Mucosa of stomach (tissue), 1 donor: ENCODE measurements at regions not wholly inside any gene's neighbourhood (a gene's known extent, or its start where the extent isn't known, plus 50 kb on each side); places are given as distances from the start of the nearest gene placed in this dataset.

ENCODE experiments used
- H3K27me3 ChIP-seq: one replicate; pipeline ENCODE4 v1.7.0; 2013; ENCODE audit warnings: mild to moderate bottlenecking, low read length; ENCODE audit not compliant: control insufficient read depth, insufficient read depth
- H3K36me3 ChIP-seq: one replicate; pipeline ENCODE4 v1.7.0; 2013; ENCODE audit warnings: low read length; ENCODE audit not compliant: control insufficient read depth, insufficient read depth
- H3K4me1 ChIP-seq: one replicate; pipeline ENCODE4 v1.7.0; 2013; ENCODE audit warnings: mild to moderate bottlenecking, low read length; ENCODE audit not compliant: control insufficient read depth, insufficient read depth
- H3K4me3 ChIP-seq: one replicate; pipeline ENCODE4 v1.7.0; 2013; ENCODE audit warnings: low read length
- H3K9ac ChIP-seq: one replicate; pipeline ENCODE4 v1.7.0; 2013; ENCODE audit warnings: mild to moderate bottlenecking, low read length, moderate library complexity
- H3K9me3 ChIP-seq: one replicate; pipeline ENCODE4 v1.7.0; 2013; ENCODE audit warnings: mild to moderate bottlenecking, low read length, moderate library complexity; ENCODE audit not compliant: control insufficient read depth
- donor health status: Pancreatic carcinoma.

DNA sequence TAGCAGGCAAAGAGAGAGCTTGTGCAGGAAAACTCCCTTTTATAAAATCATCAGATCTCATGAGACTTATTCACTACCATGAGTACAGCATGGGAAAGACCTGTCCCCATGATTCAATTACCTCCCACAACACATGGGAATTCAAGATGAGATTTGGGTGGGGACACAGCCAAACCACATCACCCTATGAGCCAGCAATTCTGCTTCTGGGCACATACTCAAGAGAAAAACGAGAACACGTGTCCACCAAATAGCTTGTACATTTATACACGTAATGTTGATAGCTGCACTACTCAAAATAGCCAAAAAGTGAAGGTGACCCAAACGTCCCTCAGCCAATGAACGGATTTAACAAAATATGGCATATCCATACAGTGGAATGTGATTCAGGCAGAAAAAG lies 94.5 kb upstream of the DHRSX start:
- peaks cover 4% of the 10 kb centered on the region for H3K4me1 ChIP-seq
- no peaks in the 10 kb centered on the region for H3K9me3 ChIP-seq
- no peak overlapping the region for H3K9ac ChIP-seq
- no peak overlapping the region for H3K4me3 ChIP-seq
- no peaks in the 10 kb centered on the region for H3K36me3 ChIP-seq
- no peaks in the 10 kb centered on the region for H3K27me3 ChIP-seq

DNA sequence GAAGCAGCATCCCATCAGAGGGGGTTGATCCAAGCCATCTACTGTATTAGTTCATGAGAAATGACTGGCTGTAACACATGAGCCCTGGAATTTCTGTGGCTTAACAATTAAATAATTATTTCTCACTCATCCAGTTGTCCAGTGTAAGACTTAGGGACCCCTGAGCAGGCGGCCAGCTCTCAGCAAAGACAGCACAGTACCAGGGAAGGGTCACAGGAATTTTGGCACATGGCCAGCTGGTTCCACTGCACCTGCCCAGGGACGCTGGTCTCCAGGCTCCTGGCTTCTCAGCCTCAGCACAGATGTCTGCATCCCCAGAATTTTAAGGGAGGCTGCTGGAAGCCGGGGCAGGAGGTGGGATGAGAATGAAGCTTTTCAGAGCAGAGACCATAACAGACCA lies 93.7 kb upstream of the DHRSX start:
- Histone ChIP-seq H3K27me3 (no peaks in the 10 kb centered on the region), H3K9me3 (no peaks in the 10 kb centered on the region), H3K9ac (no peak overlapping the region), H3K4me3 (no peak overlapping the region), H3K36me3 (no peaks in the 10 kb centered on the region), H3K4me1 (peaks cover 4% of the 10 kb centered on the region)

DNA sequence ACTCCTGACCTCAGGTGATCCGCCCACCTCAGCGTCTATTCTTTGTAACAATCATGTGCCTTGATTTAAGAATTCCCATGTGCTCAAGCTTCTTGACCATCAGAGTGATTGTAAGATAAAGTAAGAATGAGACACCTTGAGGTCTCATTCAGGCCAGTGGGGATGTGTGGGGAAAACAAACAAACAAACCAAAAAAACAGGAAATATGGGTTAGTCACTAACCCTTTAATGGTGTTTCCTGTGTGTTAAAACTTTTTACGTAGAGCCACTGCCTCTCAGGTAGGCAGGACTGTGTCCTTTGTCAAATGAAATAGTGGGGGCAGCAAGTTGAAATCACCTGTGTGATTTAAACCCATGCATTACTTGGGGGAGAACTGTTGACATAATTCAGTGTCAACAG lies 91.5 kb upstream of the DHRSX start:
- Histone ChIP-seq H3K36me3 (no peaks in the 10 kb centered on the region), H3K9ac (no peak overlapping the region), H3K4me1 (peaks cover 4% of the 10 kb centered on the region), H3K27me3 (no peaks in the 10 kb centered on the region), H3K4me3 (no peak overlapping the region), H3K9me3 (no peaks in the 10 kb centered on the region)

DNA sequence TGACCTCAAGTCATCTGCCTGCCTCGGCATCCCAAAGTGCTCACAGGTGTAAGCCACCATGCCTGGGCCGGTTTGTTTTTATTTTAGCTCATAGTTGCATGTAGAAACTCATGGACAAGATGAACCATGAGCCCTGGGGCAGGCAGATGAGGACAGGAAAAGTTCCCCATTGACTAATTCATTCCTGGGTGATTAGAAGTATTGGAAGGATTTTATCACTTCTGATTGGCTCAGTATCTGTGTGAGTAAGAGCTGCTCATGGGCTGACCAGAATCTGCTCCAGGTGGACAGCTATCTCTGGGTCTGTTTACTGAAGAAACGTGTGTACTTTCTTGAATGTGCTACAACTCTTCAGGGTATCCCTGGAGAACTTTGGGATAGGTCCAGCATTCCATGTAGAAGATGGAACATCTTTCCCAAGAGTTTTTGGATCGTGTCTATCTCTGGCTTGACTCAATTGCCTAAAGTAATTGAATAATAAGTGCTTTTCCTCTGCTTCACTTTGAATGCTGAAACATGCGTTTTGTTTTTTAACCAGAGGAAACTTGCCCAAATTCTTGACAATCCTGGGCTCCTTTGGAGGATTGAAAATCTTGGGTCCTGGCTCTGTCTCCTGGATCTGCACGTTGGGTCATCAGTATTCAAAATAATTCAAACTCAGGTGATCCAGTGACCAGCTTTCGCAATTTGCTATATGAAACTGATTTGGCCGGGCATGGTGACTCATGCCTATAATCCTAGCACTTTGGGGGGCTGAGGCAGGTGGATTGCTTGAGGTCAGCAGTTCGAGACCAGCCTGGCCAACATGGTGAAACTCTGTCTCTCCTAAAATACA lies 88.6 kb upstream of the DHRSX start:
- Histone ChIP-seq H3K4me1 (peaks cover 4% of the 10 kb centered on the region), H3K36me3 (no peaks in the 10 kb centered on the region), H3K9ac (no peak overlapping the region), H3K4me3 (no peak overlapping the region), H3K9me3 (no peaks in the 10 kb centered on the region), H3K27me3 (peaks cover 20% of the 10 kb centered on the region)

DNA sequence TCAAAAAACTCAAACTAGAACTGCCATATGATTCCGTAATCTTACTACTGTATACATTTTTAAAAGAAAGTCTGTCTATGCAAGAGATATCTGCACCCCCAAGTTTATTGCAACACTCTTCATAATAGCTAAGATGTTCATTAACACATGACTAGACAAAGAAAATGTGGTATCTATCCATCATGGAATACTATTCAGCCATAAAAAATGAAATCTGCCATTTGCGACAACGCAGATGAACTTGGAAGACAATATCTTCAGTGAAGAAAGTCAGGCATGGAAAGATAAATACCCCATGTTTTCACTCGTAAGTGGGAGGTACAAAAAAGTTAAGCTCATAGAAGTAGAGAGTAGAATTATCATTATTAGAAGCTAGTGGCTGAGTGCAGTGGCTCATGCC lies 87.3 kb upstream of the DHRSX start:
- Histone ChIP-seq H3K4me3 (no peak overlapping the region), H3K36me3 (no peaks in the 10 kb centered on the region), H3K4me1 (peaks cover 1% of the 10 kb centered on the region), H3K9ac (no peak overlapping the region), H3K27me3 (peaks cover 28% of the 10 kb centered on the region), H3K9me3 (no peaks in the 10 kb centered on the region)

DNA sequence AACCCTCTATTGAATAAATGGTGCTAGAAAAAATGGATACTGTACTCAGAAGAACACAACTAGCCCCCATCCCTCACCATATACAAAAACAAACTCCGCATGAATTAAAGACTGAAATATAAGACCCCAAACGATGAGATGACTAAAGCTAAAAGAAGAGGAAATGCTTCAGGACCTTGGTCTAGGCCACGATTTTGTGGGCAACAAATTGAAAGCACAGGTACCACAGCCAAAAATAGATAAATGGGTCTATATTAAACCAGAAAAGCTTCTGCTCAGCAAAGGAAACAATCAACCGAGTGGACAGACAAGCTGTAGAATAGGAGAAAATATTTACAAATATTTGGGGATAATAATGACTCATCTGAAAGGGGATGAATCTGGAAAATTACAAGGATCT lies 86.4 kb upstream of the DHRSX start:
- H3K9ac ChIP-seq, result no peak overlapping the region
- H3K27me3 ChIP-seq, result peaks cover 37% of the 10 kb centered on the region
- no peaks in the 10 kb centered on the region for H3K36me3 ChIP-seq
- no peaks in the 10 kb centered on the region for H3K4me1 ChIP-seq
- no peak overlapping the region for H3K4me3 ChIP-seq
- H3K9me3 ChIP-seq, result no peaks in the 10 kb centered on the region

DNA sequence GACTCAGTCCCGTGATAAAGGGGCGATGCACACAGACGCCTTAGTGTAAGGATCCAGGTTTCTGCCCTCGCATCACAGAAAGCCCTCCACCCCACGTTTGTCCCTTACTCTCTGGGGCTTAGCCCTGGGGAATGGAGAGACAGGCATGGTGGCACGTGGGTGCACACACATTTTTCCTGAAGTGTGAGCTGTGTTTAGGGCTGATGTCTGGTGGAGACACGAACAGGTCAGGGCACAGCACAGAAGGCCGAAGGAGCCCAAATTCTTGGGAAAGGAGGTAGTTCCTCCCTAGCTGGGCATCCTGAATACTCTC lies 84.3 kb upstream of the DHRSX start:
- H3K4me1 ChIP-seq, result no peaks in the 10 kb centered on the region
- H3K9me3 ChIP-seq, result no peaks in the 10 kb centered on the region
- H3K9ac ChIP-seq, result no peak overlapping the region
- H3K36me3 ChIP-seq, result no peaks in the 10 kb centered on the region
- H3K27me3 ChIP-seq, result peaks cover 48% of the 10 kb centered on the region
- H3K4me3 ChIP-seq, result no peak overlapping the region

DNA sequence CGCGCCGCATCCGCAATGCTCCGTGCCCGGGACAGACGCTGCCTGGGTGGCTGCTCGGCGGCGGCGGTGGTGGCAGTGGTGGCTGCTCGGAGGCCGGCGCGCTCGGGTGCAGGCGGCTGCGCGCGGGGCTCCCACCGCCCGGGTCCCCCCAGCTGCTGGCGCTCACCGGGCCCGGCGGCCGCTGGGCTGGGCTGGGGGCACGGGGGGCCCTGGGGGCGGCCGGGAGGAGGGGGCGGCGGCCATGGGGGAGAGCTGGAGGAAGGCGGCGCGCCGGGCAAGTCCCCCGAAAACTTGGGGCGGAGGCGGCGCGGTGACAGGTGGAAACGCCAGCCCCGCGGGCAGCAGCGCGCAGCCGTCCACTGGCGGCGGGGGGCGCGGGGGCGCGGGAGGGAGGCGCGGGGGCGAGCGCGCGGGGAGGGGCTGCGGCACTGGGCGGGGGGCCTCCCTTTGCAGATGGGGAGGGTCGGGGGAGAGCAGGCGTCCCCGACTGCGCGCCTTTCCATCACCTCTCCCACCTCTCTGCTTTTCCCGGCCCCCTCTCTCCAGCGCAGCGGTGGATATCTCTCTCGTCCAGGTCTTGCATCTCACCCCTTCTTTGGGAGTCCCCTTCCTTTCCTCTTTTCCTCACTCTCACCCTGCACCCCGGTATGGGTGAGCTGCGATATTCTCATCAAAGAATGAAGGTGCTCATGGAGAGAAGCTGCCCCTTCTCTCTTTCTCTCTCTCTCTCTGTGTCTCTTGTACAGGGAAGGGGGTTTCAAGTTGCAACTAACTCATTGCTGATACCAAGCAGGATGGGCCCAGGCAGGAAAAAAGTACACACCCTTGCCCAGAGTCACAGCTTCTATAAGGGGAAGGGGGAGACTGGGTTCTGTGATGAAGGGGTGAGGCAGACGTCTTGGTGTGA lies 83.7 kb upstream of the DHRSX start:
- Histone ChIP-seq H3K27me3 (peaks cover 48% of the 10 kb centered on the region), H3K9me3 (no peaks in the 10 kb centered on the region), H3K4me3 (no peak overlapping the region), H3K4me1 (no peaks in the 10 kb centered on the region), H3K36me3 (no peaks in the 10 kb centered on the region), H3K9ac (no peak overlapping the region)

DNA sequence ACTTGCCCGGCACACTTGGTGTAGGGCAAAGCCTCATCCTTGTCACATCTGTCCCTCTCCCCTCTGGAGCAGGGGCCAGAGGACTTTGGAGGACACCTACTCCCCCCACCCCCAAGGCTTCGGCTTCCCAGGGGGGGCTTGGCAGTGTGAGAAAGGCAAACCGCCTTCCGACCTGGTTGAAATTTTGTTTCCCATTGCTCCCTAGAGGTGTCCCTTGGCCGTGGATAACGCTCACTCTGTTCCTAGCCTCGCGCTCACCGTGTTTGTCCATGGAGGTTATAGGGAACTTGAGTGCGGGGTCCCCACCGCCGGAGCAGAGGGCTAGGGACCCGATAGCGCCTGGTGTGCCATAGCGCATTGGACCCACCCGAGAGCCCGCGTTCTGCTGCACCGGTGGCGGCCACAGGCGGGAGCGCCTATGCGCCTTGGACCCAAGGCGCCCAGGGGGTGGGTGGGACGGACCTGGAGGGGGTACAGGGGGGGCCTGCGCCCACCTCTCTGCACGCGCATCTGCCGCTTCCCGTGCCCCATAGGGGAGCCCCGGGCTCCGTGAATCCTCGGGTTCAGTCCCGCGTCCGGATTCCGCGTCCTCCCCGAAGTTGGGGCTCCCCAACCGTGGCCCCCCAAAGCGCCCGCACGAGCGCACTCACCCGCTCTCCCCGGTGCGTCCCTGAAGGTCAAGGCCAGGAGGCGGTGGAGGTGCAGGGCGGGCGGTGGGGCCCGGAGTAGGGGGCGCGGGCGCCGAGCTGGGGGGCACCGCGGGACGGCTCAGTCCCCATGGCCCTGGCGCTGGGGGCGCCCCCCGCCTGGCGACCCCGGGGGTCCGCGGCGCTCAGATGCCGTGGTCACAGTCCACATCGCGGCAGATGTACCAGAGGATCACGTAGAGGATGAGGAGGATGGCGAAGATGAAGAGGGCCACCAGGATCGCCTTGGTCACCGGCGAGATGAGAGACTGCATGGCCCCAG lies 82.7 kb upstream of the DHRSX start:
- H3K4me1 ChIP-seq, result no peaks in the 10 kb centered on the region
- no peak overlapping the region for H3K4me3 ChIP-seq
- no peak overlapping the region for H3K9ac ChIP-seq
- H3K9me3 ChIP-seq, result no peaks in the 10 kb centered on the region
- peaks cover 48% of the 10 kb centered on the region for H3K27me3 ChIP-seq
- no peaks in the 10 kb centered on the region for H3K36me3 ChIP-seq

DNA sequence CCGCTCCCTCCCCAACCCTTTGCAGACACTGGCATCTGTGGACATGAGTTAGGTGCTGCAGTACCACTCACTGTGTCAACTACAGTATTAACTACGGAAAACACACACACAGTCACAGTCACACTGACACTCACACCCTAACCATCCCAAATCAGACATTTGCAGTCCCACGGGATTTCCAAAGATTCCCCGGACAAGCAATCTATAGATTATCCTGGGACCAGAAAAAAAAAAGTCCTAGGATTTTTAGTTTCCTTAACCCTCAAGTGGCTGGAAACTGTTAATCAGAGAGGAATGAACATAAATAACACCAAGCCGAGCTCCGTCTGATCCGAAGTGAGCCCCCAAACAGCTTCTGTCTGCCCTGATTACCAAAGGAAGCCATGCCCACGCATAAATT lies 81.9 kb upstream of the DHRSX start:
- H3K4me3 ChIP-seq, result no peak overlapping the region
- H3K9me3 ChIP-seq, result no peaks in the 10 kb centered on the region
- peaks cover 48% of the 10 kb centered on the region for H3K27me3 ChIP-seq
- no peaks in the 10 kb centered on the region for H3K36me3 ChIP-seq
- no peaks in the 10 kb centered on the region for H3K4me1 ChIP-seq
- no peak overlapping the region for H3K9ac ChIP-seq

DNA sequence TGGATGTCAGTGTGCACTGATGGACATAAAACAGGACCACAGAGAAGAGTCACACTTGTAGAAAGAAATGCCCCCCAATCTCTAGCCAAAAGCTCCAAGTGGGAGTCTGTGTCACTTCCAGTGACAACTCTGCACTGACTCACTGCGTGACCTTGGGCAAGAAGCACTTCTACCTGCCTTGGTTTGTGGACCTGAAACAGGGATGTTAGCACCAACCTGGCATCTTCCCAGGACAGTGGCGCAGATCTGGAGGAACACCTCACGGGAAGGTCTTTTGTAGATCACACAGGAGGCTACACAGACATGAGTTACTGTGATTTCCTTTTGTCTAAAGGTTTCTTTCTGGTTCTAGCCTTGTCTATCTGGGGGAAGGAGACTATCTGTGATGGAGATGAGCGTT lies 80.5 kb upstream of the DHRSX start:
- Histone ChIP-seq H3K27me3 (peaks cover 45% of the 10 kb centered on the region), H3K4me3 (no peak overlapping the region), H3K9ac (no peak overlapping the region), H3K4me1 (no peaks in the 10 kb centered on the region), H3K9me3 (no peaks in the 10 kb centered on the region), H3K36me3 (no peaks in the 10 kb centered on the region)
